22Rv1 (cell line): ENCODE measurements at regions not wholly inside any gene's neighbourhood (a gene's known extent, or its start where the extent isn't known, plus 50 kb on each side); places are given as distances from the start of the nearest gene placed in this dataset.

ENCODE experiments used
- ZFX ChIP-seq: fragments of 450-650 bp; IDR thresholded peaks from 2 replicates; pipeline ENCODE4 v1.6.1; 2017; ENCODE audit warnings: antibody characterized with exemption, borderline replicate concordance
- TF ChIP-seq, protein P1 (sequence below): fragments of 450-650 bp; IDR thresholded peaks from 2 replicates; pipeline ENCODE4 v1.5.1; 2017; ENCODE audit warnings: mild to moderate bottlenecking

DNA sequence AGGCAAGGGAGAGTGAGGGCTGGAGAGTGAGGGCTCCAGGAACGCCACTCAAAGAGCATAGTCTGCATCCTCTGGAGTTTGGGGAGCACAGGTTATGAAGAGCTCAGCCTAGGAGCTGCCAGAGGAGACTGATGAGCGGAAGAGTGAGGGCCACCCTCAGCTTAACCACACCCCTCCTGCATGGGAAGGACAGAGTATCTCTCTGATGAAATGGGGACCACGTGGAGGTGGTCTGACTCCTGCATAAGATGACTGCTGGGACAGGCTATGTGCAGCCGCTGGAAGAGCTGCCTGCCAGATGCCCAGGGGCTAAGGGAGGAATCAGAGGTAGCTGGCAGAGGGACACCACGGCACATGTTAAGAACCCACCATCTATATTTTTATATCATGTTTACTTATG is 162.9 kb upstream of the POU2AF2 start:
- TF ChIP-seq, protein P1, sequence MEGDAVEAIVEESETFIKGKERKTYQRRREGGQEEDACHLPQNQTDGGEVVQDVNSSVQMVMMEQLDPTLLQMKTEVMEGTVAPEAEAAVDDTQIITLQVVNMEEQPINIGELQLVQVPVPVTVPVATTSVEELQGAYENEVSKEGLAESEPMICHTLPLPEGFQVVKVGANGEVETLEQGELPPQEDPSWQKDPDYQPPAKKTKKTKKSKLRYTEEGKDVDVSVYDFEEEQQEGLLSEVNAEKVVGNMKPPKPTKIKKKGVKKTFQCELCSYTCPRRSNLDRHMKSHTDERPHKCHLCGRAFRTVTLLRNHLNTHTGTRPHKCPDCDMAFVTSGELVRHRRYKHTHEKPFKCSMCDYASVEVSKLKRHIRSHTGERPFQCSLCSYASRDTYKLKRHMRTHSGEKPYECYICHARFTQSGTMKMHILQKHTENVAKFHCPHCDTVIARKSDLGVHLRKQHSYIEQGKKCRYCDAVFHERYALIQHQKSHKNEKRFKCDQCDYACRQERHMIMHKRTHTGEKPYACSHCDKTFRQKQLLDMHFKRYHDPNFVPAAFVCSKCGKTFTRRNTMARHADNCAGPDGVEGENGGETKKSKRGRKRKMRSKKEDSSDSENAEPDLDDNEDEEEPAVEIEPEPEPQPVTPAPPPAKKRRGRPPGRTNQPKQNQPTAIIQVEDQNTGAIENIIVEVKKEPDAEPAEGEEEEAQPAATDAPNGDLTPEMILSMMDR = no peak
- no peak for TF ChIP-seq ZFX
